Epithelial cell of esophagus (primary cell): ENCODE measurements at regions not wholly inside any gene's neighbourhood (a gene's known extent, or its start where the extent isn't known, plus 50 kb on each side); places are given as distances from the start of the nearest gene placed in this dataset.

Experiments
- DNase-seq: peaks from one replicate; pipeline ENCODE4 v3.0.0; 2010; ENCODE audit warnings: low read depth
- H3K4me3 ChIP-seq: 2 replicates; pipeline ENCODE4 v1.5.1; 2011; ENCODE audit warnings: mild to moderate bottlenecking, low read length, control low read depth
- CTCF ChIP-seq: IDR thresholded peaks from 2 replicates; pipeline ENCODE4 v1.5.1; 2011; ENCODE audit warnings: low read depth, mild to moderate bottlenecking, low read length, control low read depth, inconsistent platforms; ENCODE audit not compliant: insufficient read depth; ENCODE audit errors: missing control alignments

GRCh38 chr10:91054325-91054724 lies 133.4 kb upstream of the ANKRD1 start:
- H3K4me3 ChIP-seq, result no peak overlapping the region
- no peak for DNase-seq
- no peak for TF ChIP-seq CTCF

GRCh38 chr10:91061187-91061586 lies 140.3 kb upstream of the ANKRD1 start:
- no peak for TF ChIP-seq CTCF
- DNase-seq, result no peak
- H3K4me3 ChIP-seq, result no peak overlapping the region

- H3K4me3 ChIP-seq, result no peak overlapping the region
- no peak for TF ChIP-seq CTCF
- no peak for DNase-seq
These were observed 140.7 kb upstream of the ANKRD1 start for GRCh38 chr10:91061608-91062007.

GRCh38 chr10:91062091-91062490 lies 141.2 kb upstream of the ANKRD1 start:
- no peak for DNase-seq
- no peak for TF ChIP-seq CTCF
- no peak overlapping the region for H3K4me3 ChIP-seq

GRCh38 chr10:91071786-91072185 lies 148.7 kb upstream of the PCGF5 start:
- no peak for TF ChIP-seq CTCF
- no peak overlapping the region for H3K4me3 ChIP-seq
- no peak for DNase-seq

GRCh38 chr10:91073286-91073979 lies 147.0 kb upstream of the PCGF5 start:
- H3K4me3 ChIP-seq, result no peak overlapping the region
- TF ChIP-seq CTCF, result no peak

GRCh38 chr10:91076991-91077548 lies 143.4 kb upstream of the PCGF5 start:
- no peak overlapping the region for H3K4me3 ChIP-seq
- TF ChIP-seq CTCF, result no peak
- DNase-seq, result no peak

More at GRCh38 chr10:91073286-91073979, 147.0 kb upstream of the PCGF5 start:
- no peak for DNase-seq
